B cell (primary cell): ENCODE measurements at regions not wholly inside any gene's neighbourhood (a gene's known extent, or its start where the extent isn't known, plus 50 kb on each side); places are given as distances from the start of the nearest gene placed in this dataset.

ENCODE experiments used
- ATAC-seq: fragments of 200-7000 bp; cut with Tn5 transposase; one replicate; pipeline ENCODE4 v1.10.0; 2021; ENCODE audit warnings: low read depth, mild to moderate bottlenecking, moderate number of reproducible peaks, moderate library complexity
- CTCF ChIA-PET: fragments of 350-600 bp; sonication (Branson Sonifier 250); formaldehyde crosslinking; loops from one replicate; lab custom pipeline; 2021; ENCODE audit warnings: antibody characterized with exemption, inconsistent platforms; lab: Charles Lee
- POLR2A ChIA-PET: fragments of 350-600 bp; sonication (Branson Sonifier 250); formaldehyde crosslinking; loops from one replicate; lab custom pipeline; 2021; ENCODE audit warnings: antibody characterized with exemption; lab: Charles Lee
- DNase-seq: peaks from one replicate; pipeline ENCODE4 v3.0.0; 2013
- H2AFZ ChIP-seq: 2 replicates; pipeline ENCODE4 v1.6.1; 2012; ENCODE audit warnings: mild to moderate bottlenecking, low read depth, low read length; ENCODE audit not compliant: insufficient read depth, poor library complexity, severe bottlenecking
- H3K27ac ChIP-seq, 2 donors: 1 replicate in 1 of 2; 2 replicates in 1 of 2; pipeline ENCODE4 v1.5.1; 2012 to 2013; ENCODE audit warnings: low read length in 2 of 2, mild to moderate bottlenecking in 2 of 2, moderate library complexity in 1 of 2
- H3K27me3 ChIP-seq, 4 experiments: fragments of 200-600 bp in 1 of 4; sonication (generic) in 1 of 4; replicated peaks in 1 of 4; 1 replicate in 2 of 4; 2 replicates in 2 of 4; pipeline versions ENCODE4 v1.6.1 to v1.7.0; 2013 to 2016; ENCODE audit warnings: low read length in 3 of 4, mild to moderate bottlenecking in 2 of 4, mixed read lengths in 1 of 4, moderate library complexity in 1 of 4; ENCODE audit not compliant: insufficient read depth in 4 of 4, control insufficient read depth in 3 of 4; ENCODE audit errors: control extremely low read depth in 1 of 4
- H3K36me3 ChIP-seq, 2 experiments: replicated peaks in 1 of 2; 1 replicate in 1 of 2; 2 replicates in 1 of 2; pipeline versions ENCODE4 v1.6.1 to v1.7.1; 2013; ENCODE audit warnings: low read length in 1 of 2; ENCODE audit not compliant: insufficient read depth in 2 of 2, control insufficient read depth in 1 of 2; ENCODE audit errors: control extremely low read depth in 1 of 2, extremely low read depth in 1 of 2
- H3K4me1 ChIP-seq, 2 donors: fragments of 200-600 bp in 1 of 2; sonication (generic) in 1 of 2; 1 replicate in 1 of 2; 2 replicates in 1 of 2; pipeline versions ENCODE4 v1.5.1 to v1.6.1; 2013 to 2017; ENCODE audit warnings: low read length in 2 of 2; ENCODE audit not compliant: control insufficient read depth in 2 of 2, insufficient read depth in 2 of 2
- H3K4me2 ChIP-seq: replicated peaks from 2 replicates; pipeline ENCODE3; 2012; ENCODE audit warnings: mild to moderate bottlenecking, low read depth, low read length; ENCODE audit not compliant: poor library complexity, severe bottlenecking
- H3K4me3 ChIP-seq, 5 experiments: fragments of 200-600 bp in 1 of 5; sonication (generic) in 1 of 5; 1 replicate in 3 of 5; 2 replicates in 2 of 5; pipeline versions ENCODE4 v1.5.1 to v1.7.0; 2011 to 2016; ENCODE audit warnings: low read length in 4 of 5, mild to moderate bottlenecking in 4 of 5, low read depth in 2 of 5, control low read depth in 1 of 5, moderate library complexity in 1 of 5; ENCODE audit not compliant: insufficient read depth in 1 of 5; ENCODE audit errors: control extremely low read depth in 1 of 5, extremely low read depth in 1 of 5
- H3K79me2 ChIP-seq: fragments of 200-600 bp; sonication (generic); one replicate; pipeline ENCODE4 v1.6.0; 2016; ENCODE audit warnings: low read length; ENCODE audit not compliant: control insufficient read depth, insufficient read depth
- H3K9ac ChIP-seq: fragments of 200-600 bp; sonication (generic); 2 replicates; pipeline ENCODE4 v1.6.1; 2017; ENCODE audit warnings: mild to moderate bottlenecking, low read length, moderate library complexity
- H3K9me3 ChIP-seq, 3 donors: one replicate each; pipeline versions ENCODE4 v1.6.1 to v1.7.1; 2013; ENCODE audit warnings: low read length in 2 of 3; ENCODE audit not compliant: control insufficient read depth in 2 of 3, insufficient read depth in 1 of 3; ENCODE audit errors: control extremely low read depth in 1 of 3
- H4K20me1 ChIP-seq: 2 replicates; pipeline ENCODE4 v1.6.0; 2012; ENCODE audit warnings: mild to moderate bottlenecking, low read length; ENCODE audit not compliant: insufficient read depth, control insufficient read depth, poor library complexity, severe bottlenecking
- H3K27ac Mint-ChIP-seq: one replicate; pipeline ENCODE4 v1.8.0; 2021; ENCODE audit warnings: mixed read lengths
- H3K27me3 Mint-ChIP-seq: one replicate; pipeline ENCODE4 v1.8.0; 2021; ENCODE audit warnings: mixed read lengths
- H3K4me1 Mint-ChIP-seq: one replicate; pipeline ENCODE4 v1.8.0; 2021; ENCODE audit warnings: mixed read lengths
- H3K4me3 Mint-ChIP-seq: one replicate; pipeline ENCODE4 v1.8.0; 2021; ENCODE audit warnings: mixed read lengths
- H3K9me3 Mint-ChIP-seq: one replicate; pipeline ENCODE4 v1.8.0; 2022; ENCODE audit warnings: mixed read lengths; ENCODE audit not compliant: insufficient read depth
- CTCF ChIP-seq: fragments of 200-600 bp; IDR thresholded peaks from one replicate; pipeline ENCODE4 v1.8.0; 2022; ENCODE audit warnings: antibody characterized with exemption, mild to moderate bottlenecking
- EZH2 ChIP-seq: IDR thresholded peaks from 2 replicates; pipeline ENCODE4 v1.6.1; 2012; ENCODE audit warnings: borderline replicate concordance, low read depth, mild to moderate bottlenecking, moderate library complexity, low read length; ENCODE audit not compliant: insufficient read depth, poor library complexity, severe bottlenecking
- WGBS: methylation state at CpG from one replicate; pipeline ENCODE4 v1.1.5; 2013; ENCODE audit warnings: missing lambda C conversion rate; ENCODE audit not compliant: insufficient coverage; 5-methylcytosine and 5-hydroxymethylcytosine counted together
- intact Hi-C: fragments of 100-400 bp; cut with micrococcal nuclease; formaldehyde crosslinking; loops from one replicate; pipeline ENCODE4 v1.10.0; 2022

GRCh38 chr6:17002123-17002522 lies 99.7 kb upstream of the STMND1 start:
- ChIA-PET CTCF (no interaction called here), POLR2A (no interaction called here)
- peaks cover 28% of the 10 kb centered on the region for H3K27me3 Mint-ChIP-seq

GRCh38 chr6:17001188-17001587 lies 100.7 kb upstream of the STMND1 start:
- ChIA-PET CTCF (no interaction called here), POLR2A (no interaction called here)
- no peak overlapping the region for H2AFZ ChIP-seq
- Mint-ChIP-seq H3K27ac (no peak overlapping the region), H3K4me3 (no peak overlapping the region), H3K9me3 (no peaks in the 10 kb centered on the region), H3K27me3 (peaks cover 28% of the 10 kb centered on the region), H3K4me1 (no peaks in the 10 kb centered on the region)
- peaks cover 0 to under 1% (median 0%) of the 10 kb centered on the region in 3 donors for H3K9me3 ChIP-seq
- H3K36me3 ChIP-seq = no peaks in the 10 kb centered on the region
- 17% methylated on average over 1 of the region's 1 CpG for WGBS
- ATAC-seq (no peak), DNase-seq (no peak)
- no peaks in the 10 kb centered on the region for H3K4me1 ChIP-seq
- H4K20me1 ChIP-seq = no peaks in the 10 kb centered on the region
- H3K79me2 ChIP-seq = no peaks in the 10 kb centered on the region
- intact Hi-C loops = no loop called here
- H3K27ac ChIP-seq = no peak overlapping the region
- no peak overlapping the region for H3K4me2 ChIP-seq
- no peak for TF ChIP-seq CTCF
- TF ChIP-seq EZH2 = no peak
- no peaks in the 10 kb centered on the region for H3K27me3 ChIP-seq
- no peak overlapping the region for H3K4me3 ChIP-seq
- no peak overlapping the region for H3K9ac ChIP-seq

More at GRCh38 chr6:17002123-17002522, 99.7 kb upstream of the STMND1 start:
- WGBS = no CpG with 5 or more reads among the region's 2 CpGs
- Histone ChIP-seq H3K4me1 (no peaks in the 10 kb centered on the region), H3K4me3 (no peak overlapping the region), H3K27me3 (no peaks in the 10 kb centered on the region), H3K79me2 (no peaks in the 10 kb centered on the region), H3K27ac (no peak overlapping the region), H2AFZ (no peak overlapping the region), H3K9ac (no peak overlapping the region), H3K9me3 (peaks cover 0 to 7% (median 0%) of the 10 kb centered on the region in 3 donors), H3K4me2 (no peak overlapping the region), H4K20me1 (no peaks in the 10 kb centered on the region), H3K36me3 (no peaks in the 10 kb centered on the region)
- no peaks in the 10 kb centered on the region for H3K4me1 Mint-ChIP-seq
- no peak overlapping the region for H3K4me3 Mint-ChIP-seq
- ATAC-seq (no peak), DNase-seq (no peak)
- H3K9me3 Mint-ChIP-seq = no peaks in the 10 kb centered on the region
- H3K27ac Mint-ChIP-seq = no peak overlapping the region
- no peak for TF ChIP-seq CTCF
- TF ChIP-seq EZH2 = no peak
- intact Hi-C loops = no loop called here
